Astrocyte (in vitro differentiated cells and primary cell): ENCODE measurements at regions not wholly inside any gene's neighbourhood (a gene's known extent, or its start where the extent isn't known, plus 50 kb on each side); places are given as distances from the start of the nearest gene placed in this dataset.

Source experiments
- DNase-seq: peaks from one replicate; pipeline ENCODE4 v3.0.0-alpha.2; 2010; ENCODE audit warnings: low read depth
- FAIRE-seq: peaks from 2 replicates; lab custom pipeline; 2011; peaks lifted over from hg19 to GRCh38; lab: Jason Lieb, UNC
- H2AFZ ChIP-seq: 2 replicates; pipeline ENCODE4 v1.6.0; 2012; ENCODE audit warnings: low read depth, low read length, inconsistent platforms
- H3K27ac ChIP-seq: 2 replicates; pipeline ENCODE4 v1.5.1; 2011; ENCODE audit warnings: low read depth, low read length, inconsistent platforms
- H3K27me3 ChIP-seq: 2 replicates; pipeline ENCODE4 v1.6.0; 2011; ENCODE audit warnings: low read length, inconsistent platforms; ENCODE audit not compliant: insufficient read depth
- H3K36me3 ChIP-seq: 2 replicates; pipeline ENCODE4 v1.5.1; 2011; ENCODE audit warnings: low read length, inconsistent platforms; ENCODE audit not compliant: insufficient read depth
- H3K4me1 ChIP-seq: 2 replicates; pipeline ENCODE4 v1.5.1; 2011; ENCODE audit warnings: low read length, inconsistent platforms; ENCODE audit not compliant: insufficient read depth
- H3K4me2 ChIP-seq: 2 replicates; pipeline ENCODE4 v1.6.0; 2012; ENCODE audit warnings: low read length, inconsistent platforms
- H3K4me3 ChIP-seq: 2 replicates; pipeline ENCODE4 v1.5.1; 2011; ENCODE audit warnings: low read depth, mild to moderate bottlenecking, low read length, inconsistent platforms; ENCODE audit not compliant: insufficient read depth
- H3K79me2 ChIP-seq: 2 replicates; pipeline ENCODE4 v1.6.0; 2012; ENCODE audit warnings: mild to moderate bottlenecking, low read length, inconsistent platforms; ENCODE audit not compliant: insufficient read depth
- H3K9ac ChIP-seq: 2 replicates; pipeline ENCODE4 v1.6.0; 2012; ENCODE audit warnings: mild to moderate bottlenecking, low read length, inconsistent platforms
- H3K9me3 ChIP-seq: 2 replicates; pipeline ENCODE4 v1.5.1; 2012; ENCODE audit warnings: low read depth, mild to moderate bottlenecking, low read length, inconsistent platforms; ENCODE audit not compliant: insufficient read depth
- H4K20me1 ChIP-seq: 2 replicates; pipeline ENCODE4 v1.6.0; 2012; ENCODE audit warnings: low read length, inconsistent platforms; ENCODE audit not compliant: insufficient read depth
- H3K27ac Mint-ChIP-seq: one replicate; pipeline ENCODE4 v1.8.0; 2021; ENCODE audit warnings: mild to moderate bottlenecking, mixed read lengths; ENCODE audit not compliant: unreplicated experiment
- H3K27me3 Mint-ChIP-seq: one replicate; pipeline ENCODE4 v1.8.0; 2021; ENCODE audit warnings: low read depth, mixed read lengths; ENCODE audit not compliant: unreplicated experiment
- H3K36me3 Mint-ChIP-seq: one replicate; pipeline ENCODE4 v1.8.0; 2021; ENCODE audit warnings: low read depth, mixed read lengths; ENCODE audit not compliant: unreplicated experiment
- H3K4me1 Mint-ChIP-seq: one replicate; pipeline ENCODE4 v1.8.0; 2021; ENCODE audit warnings: low read depth, mixed read lengths; ENCODE audit not compliant: unreplicated experiment
- H3K4me3 Mint-ChIP-seq: one replicate; pipeline ENCODE4 v1.8.0; 2021; ENCODE audit warnings: mild to moderate bottlenecking, moderate library complexity, mixed read lengths; ENCODE audit not compliant: unreplicated experiment
- H3K9me3 Mint-ChIP-seq: one replicate; pipeline ENCODE4 v1.8.0; 2021; ENCODE audit warnings: mild to moderate bottlenecking, mixed read lengths; ENCODE audit not compliant: unreplicated experiment
- EZH2 ChIP-seq: IDR thresholded peaks from 2 replicates; pipeline ENCODE4 v1.6.1; 2012; ENCODE audit warnings: mild to moderate bottlenecking, low read length, inconsistent platforms; ENCODE audit not compliant: insufficient read depth
- TF ChIP-seq, protein P1 (sequence below): IDR thresholded peaks from 2 replicates; pipeline ENCODE4 v1.5.1; 2011; ENCODE audit warnings: low read depth, mild to moderate bottlenecking, inconsistent platforms, low read length, moderate library complexity; ENCODE audit not compliant: insufficient read depth

DNA sequence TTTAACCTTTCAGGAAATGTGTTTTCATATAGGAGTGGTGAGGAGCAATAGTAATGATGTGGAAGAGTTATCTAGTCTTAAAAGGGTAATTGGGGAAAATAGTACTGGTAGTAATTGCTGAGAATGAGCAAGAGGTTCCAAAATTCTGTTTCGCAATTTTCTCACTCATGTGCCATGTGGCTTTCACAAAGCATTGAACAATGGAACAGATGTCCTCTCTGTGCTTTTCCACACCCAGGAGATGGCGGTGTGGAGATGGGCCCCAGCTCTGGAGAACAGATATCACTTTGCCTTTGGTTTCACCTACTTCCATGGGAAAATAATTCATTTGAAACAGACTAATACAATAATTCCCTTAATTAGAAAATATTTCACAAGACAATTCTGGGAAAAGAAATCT is 170.0 kb upstream of the SLC10A2 start:
- Histone ChIP-seq H3K4me1 (no peaks in the 10 kb centered on the region), H3K9ac (no peak overlapping the region), H3K27ac (no peak overlapping the region), H4K20me1 (no peaks in the 10 kb centered on the region), H3K4me2 (no peak overlapping the region), H3K27me3 (no peaks in the 10 kb centered on the region), H3K36me3 (no peaks in the 10 kb centered on the region), H3K4me3 (no peak overlapping the region), H3K9me3 (no peaks in the 10 kb centered on the region), H2AFZ (no peak overlapping the region), H3K79me2 (no peaks in the 10 kb centered on the region)
- DNase-seq (no peak), FAIRE-seq (no peak)
- H3K36me3 Mint-ChIP-seq = no peaks in the 10 kb centered on the region
- H3K4me1 Mint-ChIP-seq = no peaks in the 10 kb centered on the region
- H3K9me3 Mint-ChIP-seq = no peaks in the 10 kb centered on the region
- TF ChIP-seq, protein P1, sequence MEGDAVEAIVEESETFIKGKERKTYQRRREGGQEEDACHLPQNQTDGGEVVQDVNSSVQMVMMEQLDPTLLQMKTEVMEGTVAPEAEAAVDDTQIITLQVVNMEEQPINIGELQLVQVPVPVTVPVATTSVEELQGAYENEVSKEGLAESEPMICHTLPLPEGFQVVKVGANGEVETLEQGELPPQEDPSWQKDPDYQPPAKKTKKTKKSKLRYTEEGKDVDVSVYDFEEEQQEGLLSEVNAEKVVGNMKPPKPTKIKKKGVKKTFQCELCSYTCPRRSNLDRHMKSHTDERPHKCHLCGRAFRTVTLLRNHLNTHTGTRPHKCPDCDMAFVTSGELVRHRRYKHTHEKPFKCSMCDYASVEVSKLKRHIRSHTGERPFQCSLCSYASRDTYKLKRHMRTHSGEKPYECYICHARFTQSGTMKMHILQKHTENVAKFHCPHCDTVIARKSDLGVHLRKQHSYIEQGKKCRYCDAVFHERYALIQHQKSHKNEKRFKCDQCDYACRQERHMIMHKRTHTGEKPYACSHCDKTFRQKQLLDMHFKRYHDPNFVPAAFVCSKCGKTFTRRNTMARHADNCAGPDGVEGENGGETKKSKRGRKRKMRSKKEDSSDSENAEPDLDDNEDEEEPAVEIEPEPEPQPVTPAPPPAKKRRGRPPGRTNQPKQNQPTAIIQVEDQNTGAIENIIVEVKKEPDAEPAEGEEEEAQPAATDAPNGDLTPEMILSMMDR = peak; percentile 7
- no peak for TF ChIP-seq EZH2
- no peaks in the 10 kb centered on the region for H3K27me3 Mint-ChIP-seq
- no peak overlapping the region for H3K4me3 Mint-ChIP-seq
- no peak overlapping the region for H3K27ac Mint-ChIP-seq

DNA sequence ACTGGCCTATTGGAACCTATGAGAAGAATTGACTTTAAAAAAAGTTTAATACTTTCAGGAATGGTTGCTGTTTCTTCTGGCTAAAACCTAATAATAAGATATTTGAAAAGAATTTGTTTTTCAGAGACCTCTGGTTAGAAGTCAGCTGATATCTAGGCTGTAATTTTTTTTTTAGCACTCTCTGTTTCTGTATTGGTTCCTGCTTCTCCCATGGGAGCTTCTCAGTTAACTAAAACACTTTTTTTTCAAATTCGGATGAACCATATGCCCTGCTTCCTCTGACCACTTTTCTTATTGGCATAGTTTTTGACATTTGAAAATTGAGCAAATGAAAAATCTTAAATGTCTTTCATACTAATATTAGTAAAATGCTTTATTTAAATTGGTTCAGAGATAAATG is 163.5 kb upstream of the SLC10A2 start:
- FAIRE-seq (no peak), DNase-seq (no peak)
- TF ChIP-seq, protein P1 = no peak
- no peak for TF ChIP-seq EZH2
- H2AFZ ChIP-seq = no peak overlapping the region
- H3K4me2 ChIP-seq = no peak overlapping the region
- no peaks in the 10 kb centered on the region for H3K4me1 Mint-ChIP-seq
- H3K9ac ChIP-seq = no peak overlapping the region
- H4K20me1 ChIP-seq = no peaks in the 10 kb centered on the region
- H3K36me3 ChIP-seq = no peaks in the 10 kb centered on the region
- H3K4me3 Mint-ChIP-seq = no peak overlapping the region
- no peaks in the 10 kb centered on the region for H3K27me3 ChIP-seq
- H3K27ac Mint-ChIP-seq = no peak overlapping the region
- no peaks in the 10 kb centered on the region for H3K36me3 Mint-ChIP-seq
- H3K4me3 ChIP-seq = no peak overlapping the region
- H3K9me3 ChIP-seq = no peaks in the 10 kb centered on the region
- H3K9me3 Mint-ChIP-seq = peaks cover 2% of the 10 kb centered on the region
- H3K4me1 ChIP-seq = no peaks in the 10 kb centered on the region
- H3K27me3 Mint-ChIP-seq = peaks cover 10% of the 10 kb centered on the region
- H3K27ac ChIP-seq = no peak overlapping the region
- H3K79me2 ChIP-seq = no peaks in the 10 kb centered on the region

DNA sequence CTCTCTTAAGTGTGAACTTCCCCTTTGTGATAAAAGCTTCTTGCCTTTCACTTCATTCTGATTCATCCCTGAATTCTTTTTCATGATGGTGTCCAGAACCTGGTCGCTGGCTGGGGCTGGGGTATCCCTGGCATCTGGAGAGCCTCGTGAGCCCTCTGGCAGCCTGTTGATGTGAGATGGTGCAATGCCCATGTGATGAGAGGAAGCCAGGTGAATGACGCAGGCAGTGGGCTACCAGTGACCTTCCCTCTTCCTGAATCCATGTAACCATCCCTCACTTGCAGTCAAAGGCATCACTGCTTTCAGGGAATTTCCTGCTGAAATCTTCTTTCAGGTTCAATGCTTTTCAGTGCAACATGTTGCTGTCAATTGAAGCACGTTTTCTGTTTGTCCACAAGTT is 158.6 kb upstream of the SLC10A2 start:
- H3K4me1 Mint-ChIP-seq = no peaks in the 10 kb centered on the region
- H3K9ac ChIP-seq = no peak overlapping the region
- no peaks in the 10 kb centered on the region for H3K9me3 Mint-ChIP-seq
- peaks cover 10% of the 10 kb centered on the region for H3K27me3 Mint-ChIP-seq
- H3K79me2 ChIP-seq = no peaks in the 10 kb centered on the region
- H3K9me3 ChIP-seq = no peaks in the 10 kb centered on the region
- H3K4me2 ChIP-seq = no peak overlapping the region
- H3K36me3 ChIP-seq = no peaks in the 10 kb centered on the region
- H2AFZ ChIP-seq = no peak overlapping the region
- FAIRE-seq = no peak
- no peak overlapping the region for H3K27ac ChIP-seq
- no peaks in the 10 kb centered on the region for H3K36me3 Mint-ChIP-seq
- no peaks in the 10 kb centered on the region for H4K20me1 ChIP-seq
- no peak for DNase-seq
- no peaks in the 10 kb centered on the region for H3K27me3 ChIP-seq
- no peak for TF ChIP-seq EZH2
- TF ChIP-seq, protein P1 = no peak
- H3K4me1 ChIP-seq = no peaks in the 10 kb centered on the region
- no peak overlapping the region for H3K4me3 Mint-ChIP-seq
- H3K27ac Mint-ChIP-seq = no peak overlapping the region
- no peak overlapping the region for H3K4me3 ChIP-seq
